Thyroid gland (tissue), 4 donors: ENCODE measurements at regions not wholly inside any gene's neighbourhood (a gene's known extent, or its start where the extent isn't known, plus 50 kb on each side); places are given as distances from the start of the nearest gene placed in this dataset.

Experiments used
- CTCF ChIP-seq, 6 experiments: fragments of 200-600 bp in 3 of 6; fragments of 450-650 bp in 3 of 6; sonication (generic) in 3 of 6; IDR thresholded peaks; one replicate each; pipeline ENCODE4 v1.5.1; 2016 to 2019; ENCODE audit warnings: antibody characterized with exemption in 6 of 6, mild to moderate bottlenecking in 2 of 6, inconsistent platforms in 1 of 6, moderate library complexity in 1 of 6
- POLR2A ChIP-seq, 2 donors: fragments of 450-650 bp; IDR thresholded peaks; one replicate each; pipeline ENCODE4 v1.6.1; 2017; ENCODE audit warnings: antibody characterized with exemption in 2 of 2, mild to moderate bottlenecking in 2 of 2, moderate library complexity in 1 of 2

- TF ChIP-seq CTCF (IDR thresholded peaks at IDR 0.05) (no peak), POLR2A (IDR thresholded peaks at IDR 0.05) (no peak)
Measured at GRCh38 chr1:61609040-61609439, 115.9 kb downstream of the TM2D1 start.
